ENCODE measurements at regions not wholly inside any gene's neighbourhood (a gene's known extent, or its start where the extent isn't known, plus 50 kb on each side); places are given as distances from the start of the nearest gene placed in this dataset.

DNA sequence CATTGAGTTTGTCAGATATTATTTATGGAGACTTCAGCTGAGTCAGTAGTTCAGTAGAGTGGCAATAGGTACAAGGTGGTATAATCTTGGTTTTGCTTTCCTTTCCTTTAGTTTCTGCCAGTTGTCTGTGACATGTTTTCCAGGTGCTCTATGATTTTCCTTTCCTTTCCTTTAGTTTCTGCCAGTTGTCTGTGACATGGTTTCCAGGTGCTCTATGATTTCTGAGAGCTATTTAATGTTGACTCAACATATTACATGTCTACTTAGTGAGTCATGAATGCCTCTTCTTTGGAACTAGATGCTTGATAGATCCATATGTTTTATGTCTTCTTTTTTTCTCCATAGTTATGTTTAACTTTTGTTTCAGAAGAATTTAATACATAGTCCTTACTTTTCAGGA is 186.4 kb upstream of the DEFB112 start:
- DNase-seq = no peak
- Histone ChIP-seq H3K4me1 (no peaks in the 10 kb centered on the region), H3K27ac (no peak overlapping the region), H3K27me3 (no peaks in the 10 kb centered on the region), H3K9me3 (no peaks in the 10 kb centered on the region), H3K36me3 (no peaks in the 10 kb centered on the region), H3K4me3 (no peak overlapping the region)
- in situ Hi-C loops (cut with MboI; ENCODE audit: low sequenced_read_pairs in 4 of 4) (no loop called here), intact Hi-C loops (cut with DNase I; ENCODE audit: low total_unique reads) (no loop called here)
- TF ChIP-seq CTCF (IDR thresholded peaks at IDR 0.05 in 4 of 5, conservative IDR thresholded peaks at IDR 0.05 in 1 of 5) (no peak), POLR2A (IDR thresholded peaks at IDR 0.05) (no peak)
- ATAC-seq = no peak

- intact Hi-C loops (cut with DNase I; ENCODE audit: low total_unique reads) = no loop called here
- in situ Hi-C loops (cut with MboI; ENCODE audit: low sequenced_read_pairs in 4 of 4) = no loop called here
- H3K27me3 ChIP-seq = no peaks in the 10 kb centered on the region
- H3K9me3 ChIP-seq = no peaks in the 10 kb centered on the region
- no peaks in the 10 kb centered on the region for H3K36me3 ChIP-seq
- DNase-seq (no peak), ATAC-seq (no peak)
- H3K27ac ChIP-seq = no peak overlapping the region
- TF ChIP-seq CTCF (IDR thresholded peaks at IDR 0.05 in 4 of 5, conservative IDR thresholded peaks at IDR 0.05 in 1 of 5) (no peak), POLR2A (IDR thresholded peaks at IDR 0.05) (no peak)
- H3K4me3 ChIP-seq = no peak overlapping the region
- no peaks in the 10 kb centered on the region for H3K4me1 ChIP-seq
Observed at GRCh38 chr6:50239853-50240252, 190.1 kb upstream of the DEFB112 start.

DNA sequence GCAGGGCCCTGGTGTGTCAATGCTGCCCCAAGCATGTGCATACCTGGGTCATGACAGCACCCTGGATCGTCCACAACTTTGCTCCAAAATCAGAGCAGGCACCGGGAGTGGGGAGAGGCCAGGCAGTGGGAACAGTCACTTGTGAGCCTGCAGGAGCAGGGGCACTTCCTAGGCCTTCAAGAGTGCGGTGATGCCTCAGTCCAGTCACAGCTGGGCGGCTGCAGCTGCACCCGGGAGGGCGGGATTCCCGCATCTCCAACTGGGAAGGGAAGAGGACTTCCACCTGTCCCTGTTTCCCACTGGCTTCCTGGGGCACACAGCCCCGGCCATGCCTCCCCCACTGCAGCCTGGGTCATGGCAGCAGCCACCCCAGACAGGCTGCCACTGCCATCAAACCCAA is 191.3 kb upstream of the DEFB112 start:
- Histone ChIP-seq H3K4me3 (no peak overlapping the region), H3K4me1 (no peaks in the 10 kb centered on the region), H3K36me3 (no peaks in the 10 kb centered on the region), H3K27me3 (no peaks in the 10 kb centered on the region), H3K27ac (no peak overlapping the region), H3K9me3 (no peaks in the 10 kb centered on the region)
- no peak for TF ChIP-seq POLR2A (IDR thresholded peaks at IDR 0.05)
- TF ChIP-seq CTCF (IDR thresholded peaks at IDR 0.05 in 4 of 5, conservative IDR thresholded peaks at IDR 0.05 in 1 of 5) = no peak
- in situ Hi-C loops (cut with MboI; ENCODE audit: low sequenced_read_pairs in 4 of 4) = no loop called here
- DNase-seq (no peak), ATAC-seq (no peak)
- intact Hi-C loops (cut with DNase I; ENCODE audit: low total_unique reads) = no loop called here

GRCh38 chr6:50249493-50249892 is 199.8 kb upstream of the DEFB112 start:
- no peak overlapping the region for H3K27ac ChIP-seq
- no peaks in the 10 kb centered on the region for H3K27me3 ChIP-seq
- in situ Hi-C loops (cut with MboI; ENCODE audit: low sequenced_read_pairs in 4 of 4) = no loop called here
- no peak overlapping the region for H3K4me3 ChIP-seq
- intact Hi-C loops (cut with DNase I; ENCODE audit: low total_unique reads) = no loop called here
- TF ChIP-seq CTCF (IDR thresholded peaks at IDR 0.05 in 4 of 5, conservative IDR thresholded peaks at IDR 0.05 in 1 of 5) (no peak), POLR2A (IDR thresholded peaks at IDR 0.05) (no peak)
- DNase-seq (no peak), ATAC-seq (no peak)
- no peaks in the 10 kb centered on the region for H3K36me3 ChIP-seq
- no peaks in the 10 kb centered on the region for H3K9me3 ChIP-seq
- no peaks in the 10 kb centered on the region for H3K4me1 ChIP-seq

DNA sequence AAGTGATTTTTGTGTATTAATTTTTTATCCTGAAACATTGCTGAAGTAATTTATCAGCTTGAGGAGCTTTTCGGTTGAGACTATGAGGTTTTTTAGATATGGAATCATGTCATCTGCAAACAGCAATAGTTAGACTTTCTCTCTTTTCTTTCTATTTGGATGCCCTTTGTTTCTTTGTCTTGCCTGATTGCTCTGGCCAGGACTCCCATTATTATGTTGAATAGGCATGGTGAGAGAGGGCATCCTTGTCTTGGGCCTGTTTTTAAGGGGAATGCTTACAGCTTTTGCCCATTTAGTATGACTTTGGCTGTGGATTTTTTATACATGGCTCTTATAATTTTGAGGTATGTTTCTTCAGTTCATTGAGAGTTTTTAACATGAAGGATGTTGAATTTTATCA is 207.6 kb upstream of the DEFB112 start:
- TF ChIP-seq POLR2A (IDR thresholded peaks at IDR 0.05) = no peak
- no peak for TF ChIP-seq CTCF (IDR thresholded peaks at IDR 0.05 in 4 of 5, conservative IDR thresholded peaks at IDR 0.05 in 1 of 5)
- no peaks in the 10 kb centered on the region for H3K27me3 ChIP-seq
- ATAC-seq = no peak
- H3K9me3 ChIP-seq = no peaks in the 10 kb centered on the region
- DNase-seq = no peak
- H3K36me3 ChIP-seq = no peaks in the 10 kb centered on the region
- H3K4me1 ChIP-seq = no peaks in the 10 kb centered on the region
- H3K27ac ChIP-seq = no peak overlapping the region
- in situ Hi-C loops (cut with MboI; ENCODE audit: low sequenced_read_pairs in 4 of 4) (no loop called here), intact Hi-C loops (cut with DNase I; ENCODE audit: low total_unique reads) (no loop called here)
- H3K4me3 ChIP-seq = no peak overlapping the region
